GM13977 (cell line): ENCODE measurements at regions not wholly inside any gene's neighbourhood (a gene's known extent, or its start where the extent isn't known, plus 50 kb on each side); places are given as distances from the start of the nearest gene placed in this dataset.

ENCODE experiments used
- DNase-seq: peaks from one replicate; pipeline ENCODE4 v3.0.0; 2012; ENCODE audit warnings: low spot score
- CTCF ChIP-seq: IDR thresholded peaks from 2 replicates; pipeline ENCODE4 v1.5.1; 2012; ENCODE audit warnings: mild to moderate bottlenecking, control low read depth; ENCODE audit not compliant: insufficient read depth; ENCODE audit errors: extremely low read depth, missing control alignments
- in situ Hi-C: fragments of 300-500 bp; cut with MboI; formaldehyde crosslinking; loops from one replicate; pipeline ENCODE4 v1.12.0; 2022; ENCODE audit warnings: low sequenced_read_pairs, low pct_unique_long_range_greater_than_20kb, mixed read lengths, inconsistent platforms; ENCODE audit not compliant: unreplicated experiment

- DNase-seq: no peak
- in situ Hi-C loops: no loop called here
- TF ChIP-seq CTCF: no peak
Measured at GRCh38 chr2:19649785-19650380, 251.9 kb downstream of the TTC32 start.

GRCh38 chr2:19649142-19649541 lies 252.6 kb downstream of the TTC32 start:
- no peak for DNase-seq

DNA sequence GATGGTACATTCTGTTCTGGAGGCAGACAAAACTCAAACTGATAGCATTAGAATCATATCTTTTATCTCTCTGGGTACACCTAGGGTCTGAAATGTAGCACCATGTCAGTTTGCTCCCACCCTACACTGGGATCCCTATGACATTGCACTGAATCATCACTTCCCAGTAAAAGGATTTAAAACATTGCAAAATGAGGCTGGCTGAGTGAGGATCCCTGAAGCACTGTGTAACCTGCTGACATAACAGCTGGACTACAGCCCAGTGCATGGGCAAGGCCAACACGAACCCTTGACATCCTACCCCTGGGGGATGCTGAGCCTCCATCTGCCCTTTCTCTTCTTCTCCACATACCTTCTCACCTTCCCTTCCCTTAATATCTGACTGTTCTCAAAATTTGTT lies 253.2 kb downstream of the TTC32 start:
- in situ Hi-C loops: no loop called here
- DNase-seq: no peak
- TF ChIP-seq CTCF: no peak

More at GRCh38 chr2:19649142-19649541, 252.6 kb downstream of the TTC32 start:
- no peak for TF ChIP-seq CTCF
- in situ Hi-C loops: no loop called here

DNA sequence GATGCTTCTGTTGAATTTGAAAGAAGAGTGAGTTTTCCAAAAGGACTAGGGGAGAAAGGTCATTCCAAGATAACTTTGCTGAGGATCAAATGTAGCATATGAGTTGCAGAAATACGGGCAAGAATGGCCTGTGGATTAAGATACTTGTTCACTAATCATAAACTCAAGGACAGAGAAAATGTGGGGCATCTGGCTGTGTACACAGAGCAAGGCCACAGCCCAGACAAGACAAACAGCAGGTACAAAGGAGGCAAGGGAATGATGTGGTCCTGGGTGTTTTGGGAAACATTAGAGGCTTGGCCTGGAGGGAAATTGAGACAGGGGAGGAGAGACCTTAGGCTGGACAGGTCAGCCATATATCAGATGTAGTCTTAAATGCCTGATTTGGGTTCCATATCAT lies 254.8 kb downstream of the TTC32 start:
- no peak for TF ChIP-seq CTCF
- in situ Hi-C loops: no loop called here
- no peak for DNase-seq

DNA sequence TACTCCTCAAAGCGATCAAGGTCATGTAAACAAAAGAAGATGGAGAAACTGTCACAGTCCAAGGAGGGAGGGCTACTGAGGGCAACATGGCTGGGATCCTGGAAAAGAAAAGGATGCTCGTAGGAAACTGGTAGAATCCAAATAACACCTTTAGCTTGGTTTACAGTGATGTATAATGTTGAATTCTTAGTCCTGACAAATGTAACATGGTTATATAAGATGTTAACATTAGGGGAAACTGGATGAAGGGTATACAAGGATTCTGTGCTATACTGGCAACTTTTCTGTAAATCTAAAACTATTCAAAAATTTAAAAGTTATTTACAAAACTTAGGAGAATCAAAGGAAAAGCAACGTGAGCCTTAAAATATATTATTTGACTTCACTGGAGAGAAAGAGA lies 257.0 kb downstream of the TTC32 start:
- no peak for DNase-seq
- no peak for TF ChIP-seq CTCF
- in situ Hi-C loops: no loop called here

GRCh38 chr2:19643117-19643518 lies 258.7 kb downstream of the TTC32 start:
- no peak for DNase-seq
- TF ChIP-seq CTCF: no peak
- in situ Hi-C loops: no loop called here

GRCh38 chr2:19642501-19642900 lies 259.3 kb downstream of the TTC32 start:
- in situ Hi-C loops: no loop called here
- no peak for DNase-seq
- no peak for TF ChIP-seq CTCF
